VCaP (cell line): ENCODE measurements at regions not wholly inside any gene's neighbourhood (a gene's known extent, or its start where the extent isn't known, plus 50 kb on each side); places are given as distances from the start of the nearest gene placed in this dataset.

Source experiments
- H3K27ac ChIP-seq: fragments of 450-650 bp; 2 replicates; pipeline ENCODE4 v1.5.1; 2017
- TF ChIP-seq, protein P1 (sequence below): fragments of 450-650 bp; conservative IDR thresholded peaks from 2 replicates; pipeline ENCODE4 v1.5.1; 2017; ENCODE audit warnings: mild to moderate bottlenecking, moderate library complexity

DNA sequence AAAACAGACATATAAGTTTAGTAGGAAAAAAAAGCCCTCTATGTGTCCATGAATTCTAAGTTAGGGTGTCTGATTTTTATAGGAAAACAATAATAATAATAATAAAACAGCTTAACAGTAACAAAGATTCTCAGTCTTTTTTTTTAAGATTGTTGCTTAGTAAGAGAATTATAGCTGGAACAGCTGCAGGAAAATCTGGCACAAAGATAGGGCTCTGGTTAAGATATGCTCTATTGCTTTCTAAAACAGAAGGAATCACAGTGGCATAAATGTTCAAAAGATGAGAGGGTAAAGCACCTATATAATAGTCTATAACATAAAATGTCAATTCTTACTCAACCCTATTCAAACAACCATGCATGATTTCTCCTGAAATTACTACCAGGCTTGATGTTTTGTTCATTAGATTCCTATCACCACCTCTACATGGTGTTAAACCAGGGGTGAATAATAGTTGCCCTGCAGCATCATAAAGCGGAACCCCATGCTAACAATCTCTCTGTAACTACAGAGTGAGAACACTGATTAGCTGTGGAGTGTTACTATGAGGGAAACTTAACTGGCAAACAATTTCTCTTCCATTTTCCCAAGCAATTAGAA, 541.4 kb upstream of the MIR17HG start:
- no peak overlapping the region for H3K27ac ChIP-seq
- TF ChIP-seq, protein P1, sequence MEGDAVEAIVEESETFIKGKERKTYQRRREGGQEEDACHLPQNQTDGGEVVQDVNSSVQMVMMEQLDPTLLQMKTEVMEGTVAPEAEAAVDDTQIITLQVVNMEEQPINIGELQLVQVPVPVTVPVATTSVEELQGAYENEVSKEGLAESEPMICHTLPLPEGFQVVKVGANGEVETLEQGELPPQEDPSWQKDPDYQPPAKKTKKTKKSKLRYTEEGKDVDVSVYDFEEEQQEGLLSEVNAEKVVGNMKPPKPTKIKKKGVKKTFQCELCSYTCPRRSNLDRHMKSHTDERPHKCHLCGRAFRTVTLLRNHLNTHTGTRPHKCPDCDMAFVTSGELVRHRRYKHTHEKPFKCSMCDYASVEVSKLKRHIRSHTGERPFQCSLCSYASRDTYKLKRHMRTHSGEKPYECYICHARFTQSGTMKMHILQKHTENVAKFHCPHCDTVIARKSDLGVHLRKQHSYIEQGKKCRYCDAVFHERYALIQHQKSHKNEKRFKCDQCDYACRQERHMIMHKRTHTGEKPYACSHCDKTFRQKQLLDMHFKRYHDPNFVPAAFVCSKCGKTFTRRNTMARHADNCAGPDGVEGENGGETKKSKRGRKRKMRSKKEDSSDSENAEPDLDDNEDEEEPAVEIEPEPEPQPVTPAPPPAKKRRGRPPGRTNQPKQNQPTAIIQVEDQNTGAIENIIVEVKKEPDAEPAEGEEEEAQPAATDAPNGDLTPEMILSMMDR = no peak

DNA sequence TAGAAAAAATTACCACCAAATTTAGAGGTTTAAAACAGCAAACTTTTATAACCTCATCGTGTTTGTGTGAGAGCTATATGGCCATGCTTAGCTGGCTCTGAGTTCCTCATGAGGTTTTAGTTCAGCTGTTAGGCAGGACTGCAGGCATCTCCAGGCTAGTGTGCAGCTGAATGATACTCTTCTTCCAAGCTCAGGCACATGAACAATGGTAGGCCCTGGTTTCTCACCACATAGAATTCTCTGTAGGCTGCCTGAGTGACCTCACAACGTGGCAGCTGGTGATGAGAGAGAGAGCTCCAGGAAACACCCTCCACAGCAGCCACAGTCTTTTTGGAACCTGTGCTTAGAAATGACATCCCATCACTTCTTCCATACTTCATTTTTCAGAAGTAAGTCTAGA, 540.6 kb upstream of the MIR17HG start:
- H3K27ac ChIP-seq = no peak overlapping the region
- TF ChIP-seq, protein P1 = no peak

DNA sequence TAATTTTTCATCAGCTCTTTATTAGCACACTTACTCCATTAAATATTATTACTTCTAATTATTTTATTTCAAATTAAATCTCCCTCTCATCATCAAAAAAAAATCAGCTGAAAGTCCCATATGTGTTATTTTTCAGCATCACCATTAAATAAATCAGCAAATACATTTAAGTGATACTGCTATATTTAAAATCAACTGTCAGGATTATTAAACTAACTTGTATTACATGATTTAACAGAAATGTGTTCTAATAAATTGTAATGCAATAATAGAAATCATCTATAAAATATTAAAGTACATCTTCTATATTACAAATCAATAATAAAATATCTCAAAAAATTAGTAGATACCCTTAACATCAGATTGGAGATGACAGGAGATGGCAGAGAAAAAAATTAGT, 538.6 kb upstream of the MIR17HG start:
- no peak overlapping the region for H3K27ac ChIP-seq
- TF ChIP-seq, protein P1 = no peak

DNA sequence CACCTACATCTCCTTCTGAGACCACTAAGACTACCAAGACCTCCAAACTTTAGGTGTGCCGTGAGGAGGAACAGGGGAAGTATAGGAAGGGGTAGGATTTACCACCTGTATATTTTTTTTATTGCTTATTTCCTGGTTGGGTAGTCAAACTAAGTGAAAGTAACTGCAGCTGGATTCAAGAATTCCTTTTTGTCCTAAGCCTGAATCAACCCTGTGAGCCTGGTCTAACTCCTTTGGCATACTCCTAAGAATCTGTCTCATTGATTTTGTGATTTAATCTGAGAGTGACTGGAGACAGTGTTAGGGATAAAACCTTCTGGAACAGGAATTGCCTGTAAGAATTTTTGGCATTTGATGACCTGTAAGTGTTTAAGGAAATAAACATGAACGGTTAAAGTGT, 523.5 kb upstream of the MIR17HG start:
- TF ChIP-seq, protein P1 = no peak
- no peak overlapping the region for H3K27ac ChIP-seq

DNA sequence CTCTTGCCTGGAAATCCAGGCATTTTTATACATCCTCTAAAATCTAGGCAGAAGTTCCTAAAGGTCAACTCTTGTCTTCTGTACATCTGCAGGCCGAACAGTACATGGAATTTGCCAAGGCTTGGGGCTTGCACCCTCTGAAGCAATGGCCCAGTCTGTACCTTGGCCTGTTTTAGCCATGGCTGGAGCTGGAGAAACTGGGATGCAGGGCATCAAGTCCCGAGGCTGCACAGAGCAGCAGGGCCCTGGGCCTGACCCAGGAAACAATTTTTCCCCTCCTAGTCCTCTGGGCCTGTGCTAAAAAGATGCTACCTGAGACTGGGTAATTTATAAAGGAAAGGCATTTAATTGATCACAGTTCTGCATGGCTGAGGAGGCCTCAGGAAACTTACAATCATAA, 520.8 kb upstream of the MIR17HG start:
- H3K27ac ChIP-seq = no peak overlapping the region
- TF ChIP-seq, protein P1 = no peak

DNA sequence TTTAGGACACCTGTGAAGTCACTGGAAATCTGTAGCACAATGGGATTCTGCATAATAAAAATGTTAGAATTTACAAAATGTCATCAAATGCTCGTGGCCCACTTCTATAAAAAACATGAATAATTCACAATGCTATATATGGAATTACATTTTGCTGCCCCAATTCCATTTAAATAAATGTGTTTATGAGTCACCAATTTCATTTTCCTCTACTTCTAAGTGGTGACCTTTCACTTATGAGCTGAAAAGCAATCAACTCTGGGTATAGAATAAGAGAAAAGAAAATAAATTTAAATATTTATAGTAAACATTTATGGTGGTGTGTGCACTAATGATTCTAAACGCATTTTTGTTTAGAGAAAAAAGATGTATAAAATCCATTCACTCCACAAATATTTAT, 516.7 kb upstream of the MIR17HG start:
- no peak overlapping the region for H3K27ac ChIP-seq
- TF ChIP-seq, protein P1 = no peak

DNA sequence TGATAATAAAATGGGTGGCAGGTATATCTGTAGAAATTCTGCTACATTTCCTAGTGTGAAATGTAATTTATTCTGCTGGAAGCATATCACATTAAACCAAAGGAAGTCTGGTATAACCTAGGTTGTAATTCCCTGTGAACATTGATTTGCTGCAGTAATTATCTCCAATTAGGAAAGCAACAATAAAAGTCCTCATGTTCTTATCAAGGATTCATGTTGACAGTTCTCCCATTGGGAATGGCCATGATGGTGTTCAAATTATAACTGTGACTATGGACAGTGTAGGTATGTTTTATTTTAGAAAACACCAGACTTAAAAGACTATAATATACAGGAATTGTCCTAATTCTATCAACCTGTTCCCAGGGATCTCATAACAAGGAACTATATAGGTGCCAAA, 513.5 kb upstream of the MIR17HG start:
- H3K27ac ChIP-seq = no peak overlapping the region
- TF ChIP-seq, protein P1 = no peak

DNA sequence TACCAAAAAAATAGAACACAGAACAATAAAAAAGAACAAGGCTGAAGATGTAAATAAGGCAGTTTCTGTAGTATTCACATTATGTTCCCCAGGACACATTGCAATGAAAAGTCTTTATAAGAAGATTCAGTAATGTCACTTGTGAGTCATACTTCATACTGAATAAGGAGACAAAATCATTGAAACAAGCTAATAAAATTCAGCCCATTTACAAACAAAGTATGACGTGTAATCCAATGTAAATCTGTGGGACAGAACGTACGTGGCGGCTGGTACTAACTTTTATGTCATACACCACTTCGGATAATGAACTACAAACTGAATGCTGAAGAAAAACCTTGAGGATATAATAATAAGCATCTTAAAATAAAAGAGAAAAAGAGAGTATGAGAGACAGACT, 512.8 kb upstream of the MIR17HG start:
- H3K27ac ChIP-seq = no peak overlapping the region
- TF ChIP-seq, protein P1 = no peak
